DOHH2 (cell line): ENCODE measurements at regions not wholly inside any gene's neighbourhood (a gene's known extent, or its start where the extent isn't known, plus 50 kb on each side); places are given as distances from the start of the nearest gene placed in this dataset.

Experiments
- H3F3A ChIP-seq: fragments of 200-600 bp; sonication (generic), shearing (Covaris generic); 2 replicates; pipeline ENCODE4 v1.6.0; 2016; ENCODE audit warnings: antibody characterized with exemption, mild to moderate bottlenecking; ENCODE audit not compliant: control insufficient read depth, insufficient read depth
- H3K27ac ChIP-seq: fragments of 200-600 bp; sonication (generic); 2 replicates; pipeline ENCODE4 v1.5.1; 2014; ENCODE audit warnings: low read depth, mild to moderate bottlenecking, low read length, moderate library complexity
- H3K27me3 ChIP-seq: fragments of 200-600 bp; sonication (generic); 2 replicates; pipeline ENCODE4 v1.6.1; 2014; ENCODE audit warnings: mild to moderate bottlenecking, low read length, mixed read lengths; ENCODE audit not compliant: control insufficient read depth
- H3K36me3 ChIP-seq: fragments of 200-600 bp; sonication (generic); 2 replicates; pipeline ENCODE4 v1.6.1; 2014; ENCODE audit warnings: mild to moderate bottlenecking, low read length, moderate library complexity, mixed read lengths; ENCODE audit not compliant: control insufficient read depth
- H3K4me1 ChIP-seq: fragments of 200-600 bp; sonication (generic); 2 replicates; pipeline ENCODE4 v1.6.1; 2014; ENCODE audit warnings: mild to moderate bottlenecking, low read length, mixed read lengths; ENCODE audit not compliant: control insufficient read depth
- H3K4me2 ChIP-seq: fragments of 200-600 bp; sonication (generic); 2 replicates; pipeline ENCODE4 v1.6.0; 2014; ENCODE audit warnings: mild to moderate bottlenecking, low read length, moderate library complexity
- H3K4me3 ChIP-seq: fragments of 200-600 bp; sonication (generic); 2 replicates; pipeline ENCODE4 v1.5.1; 2014; ENCODE audit warnings: mild to moderate bottlenecking, low read length, mixed read lengths
- H3K79me2 ChIP-seq: fragments of 200-600 bp; sonication (generic); 2 replicates; pipeline ENCODE4 v1.6.1; 2014; ENCODE audit warnings: mild to moderate bottlenecking, low read length, mixed read lengths; ENCODE audit not compliant: control insufficient read depth
- H3K9me2 ChIP-seq: fragments of 200-600 bp; sonication (generic); replicated peaks from 2 replicates; pipeline ENCODE4 v1.6.1; 2014; ENCODE audit warnings: mild to moderate bottlenecking, low read length, mixed read lengths; ENCODE audit not compliant: control insufficient read depth
- H3K9me3 ChIP-seq: fragments of 200-600 bp; sonication (generic); 2 replicates; pipeline ENCODE4 v1.6.1; 2014; ENCODE audit warnings: antibody characterized with exemption, low read length, mixed read lengths; ENCODE audit not compliant: control insufficient read depth, insufficient read depth
- H4K20me1 ChIP-seq: fragments of 200-600 bp; sonication (generic); 2 replicates; pipeline ENCODE4 v1.6.0; 2014; ENCODE audit warnings: low read depth, mild to moderate bottlenecking, antibody characterized with exemption, low read length, moderate library complexity; ENCODE audit not compliant: control insufficient read depth, insufficient read depth
- EZH2phosphoT487 ChIP-seq: fragments of 200-600 bp; sonication (generic); IDR thresholded peaks from 2 replicates; pipeline ENCODE4 v1.6.1; 2017; ENCODE audit warnings: borderline replicate concordance, mild to moderate bottlenecking, antibody characterized with exemption, low read length, moderate library complexity, mixed read lengths
- TF ChIP-seq, protein P1 (sequence below): fragments of 200-600 bp; sonication (generic); IDR thresholded peaks from one replicate; pipeline ENCODE4 v1.5.1; 2014; ENCODE audit warnings: antibody characterized with exemption, mild to moderate bottlenecking, low read depth, low read length; ENCODE audit not compliant: poor library complexity, severe bottlenecking

DNA sequence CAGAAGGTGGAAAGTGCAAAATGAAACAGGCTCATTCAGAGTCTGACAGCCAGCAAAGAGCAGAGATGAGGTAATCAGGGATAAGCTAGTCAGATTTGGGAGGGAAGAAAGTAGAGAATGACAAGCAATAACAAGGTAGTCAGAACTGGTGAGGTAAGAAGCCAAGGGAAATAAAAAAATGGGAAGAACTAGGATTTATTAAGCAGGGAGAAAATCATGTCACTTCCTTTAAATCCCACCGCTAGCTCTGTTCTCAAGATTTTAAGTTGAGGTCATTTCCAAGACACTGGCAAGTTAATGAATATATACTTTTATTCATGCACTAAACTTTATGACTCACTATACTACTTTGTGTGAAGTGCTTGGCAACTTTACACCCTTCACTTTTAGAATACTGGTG lies 1106.8 kb downstream of the IGSF11 start:
- Histone ChIP-seq H3K27ac (no peak overlapping the region), H3K36me3 (no peaks in the 10 kb centered on the region), H3K4me2 (no peak overlapping the region), H3K4me1 (no peaks in the 10 kb centered on the region), H3K9me3 (no peaks in the 10 kb centered on the region), H3K27me3 (no peaks in the 10 kb centered on the region), H3K9me2 (no peaks in the 10 kb centered on the region), H3K79me2 (no peaks in the 10 kb centered on the region), H4K20me1 (no peaks in the 10 kb centered on the region), H3K4me3 (no peak overlapping the region), H3F3A (no peaks in the 10 kb centered on the region)
- TF ChIP-seq, protein P1, sequence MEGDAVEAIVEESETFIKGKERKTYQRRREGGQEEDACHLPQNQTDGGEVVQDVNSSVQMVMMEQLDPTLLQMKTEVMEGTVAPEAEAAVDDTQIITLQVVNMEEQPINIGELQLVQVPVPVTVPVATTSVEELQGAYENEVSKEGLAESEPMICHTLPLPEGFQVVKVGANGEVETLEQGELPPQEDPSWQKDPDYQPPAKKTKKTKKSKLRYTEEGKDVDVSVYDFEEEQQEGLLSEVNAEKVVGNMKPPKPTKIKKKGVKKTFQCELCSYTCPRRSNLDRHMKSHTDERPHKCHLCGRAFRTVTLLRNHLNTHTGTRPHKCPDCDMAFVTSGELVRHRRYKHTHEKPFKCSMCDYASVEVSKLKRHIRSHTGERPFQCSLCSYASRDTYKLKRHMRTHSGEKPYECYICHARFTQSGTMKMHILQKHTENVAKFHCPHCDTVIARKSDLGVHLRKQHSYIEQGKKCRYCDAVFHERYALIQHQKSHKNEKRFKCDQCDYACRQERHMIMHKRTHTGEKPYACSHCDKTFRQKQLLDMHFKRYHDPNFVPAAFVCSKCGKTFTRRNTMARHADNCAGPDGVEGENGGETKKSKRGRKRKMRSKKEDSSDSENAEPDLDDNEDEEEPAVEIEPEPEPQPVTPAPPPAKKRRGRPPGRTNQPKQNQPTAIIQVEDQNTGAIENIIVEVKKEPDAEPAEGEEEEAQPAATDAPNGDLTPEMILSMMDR = no peak
- TF ChIP-seq EZH2phosphoT487 = no peak

DNA sequence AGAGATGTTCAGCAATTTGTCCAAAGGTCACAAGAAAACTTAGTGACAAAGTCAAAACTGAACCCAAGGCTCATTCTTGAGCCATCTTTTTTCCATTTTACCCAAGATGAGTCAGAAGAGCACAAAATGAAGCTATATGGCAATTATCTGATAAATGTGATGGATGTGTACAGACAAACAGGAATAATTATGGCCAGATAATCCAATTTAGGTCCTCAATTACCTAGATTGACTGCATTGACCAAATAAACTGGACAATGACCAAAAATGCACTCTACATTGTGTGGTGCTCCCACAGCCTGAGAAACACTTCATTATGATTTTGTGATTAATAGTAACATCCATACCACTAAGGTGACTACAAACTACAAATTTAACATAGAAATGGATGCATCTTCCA lies 1105.8 kb downstream of the IGSF11 start:
- H3K9me2 ChIP-seq = no peaks in the 10 kb centered on the region
- H3F3A ChIP-seq = no peaks in the 10 kb centered on the region
- no peak for TF ChIP-seq EZH2phosphoT487
- TF ChIP-seq, protein P1 = no peak
- no peak overlapping the region for H3K4me3 ChIP-seq
- no peaks in the 10 kb centered on the region for H3K9me3 ChIP-seq
- H3K4me2 ChIP-seq = no peak overlapping the region
- H3K36me3 ChIP-seq = no peaks in the 10 kb centered on the region
- no peaks in the 10 kb centered on the region for H3K27me3 ChIP-seq
- no peaks in the 10 kb centered on the region for H3K79me2 ChIP-seq
- H3K27ac ChIP-seq = no peak overlapping the region
- H3K4me1 ChIP-seq = no peaks in the 10 kb centered on the region
- H4K20me1 ChIP-seq = no peaks in the 10 kb centered on the region

DNA sequence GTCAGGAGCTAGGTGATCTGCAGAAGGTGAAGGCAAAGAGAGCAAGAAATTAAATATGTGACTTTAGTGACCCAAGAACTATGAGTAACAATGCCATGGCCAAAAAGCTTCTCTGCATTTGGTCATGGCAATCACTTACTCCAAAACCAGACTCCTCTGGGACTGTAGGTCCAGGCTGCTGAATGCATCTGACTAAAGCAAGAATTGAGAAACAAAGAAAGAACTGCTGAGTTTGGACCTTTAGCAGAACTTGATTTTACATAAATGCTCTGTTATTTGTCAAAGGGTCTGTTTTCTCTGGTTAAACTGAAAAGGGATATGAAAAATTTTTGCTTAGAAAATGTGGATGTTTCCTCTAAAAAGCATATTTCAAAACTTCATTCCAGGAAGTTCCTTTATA lies 1102.2 kb downstream of the IGSF11 start:
- Histone ChIP-seq H3K4me1 (no peaks in the 10 kb centered on the region), H3K4me2 (no peak overlapping the region), H3K27ac (no peak overlapping the region), H4K20me1 (no peaks in the 10 kb centered on the region), H3K9me3 (no peaks in the 10 kb centered on the region), H3F3A (no peaks in the 10 kb centered on the region), H3K4me3 (no peak overlapping the region), H3K27me3 (no peaks in the 10 kb centered on the region), H3K9me2 (no peaks in the 10 kb centered on the region), H3K36me3 (no peaks in the 10 kb centered on the region), H3K79me2 (no peaks in the 10 kb centered on the region)
- no peak for TF ChIP-seq EZH2phosphoT487
- TF ChIP-seq, protein P1 = no peak

DNA sequence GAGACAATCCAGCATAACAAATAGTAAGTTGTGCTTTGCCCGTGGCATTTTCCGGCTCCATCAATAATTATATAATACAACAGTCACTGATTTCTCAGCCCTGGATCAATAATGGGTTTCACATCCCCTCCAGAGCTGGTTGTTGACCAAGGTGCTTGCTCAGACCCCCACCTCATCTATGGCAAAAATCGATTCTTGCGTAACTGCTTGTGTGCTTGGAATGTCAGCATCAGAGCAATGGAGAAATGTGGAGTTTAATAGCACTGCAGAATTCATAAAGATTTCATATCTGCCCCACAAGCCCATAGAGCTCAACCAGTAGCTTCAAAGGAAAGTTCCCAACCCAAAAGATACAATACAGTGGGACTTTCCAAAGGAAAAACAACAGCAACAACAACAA lies 1098.5 kb downstream of the IGSF11 start:
- Histone ChIP-seq H3K9me3 (no peaks in the 10 kb centered on the region), H3K27ac (no peak overlapping the region), H4K20me1 (no peaks in the 10 kb centered on the region), H3K4me1 (peaks cover 3% of the 10 kb centered on the region), H3K9me2 (no peaks in the 10 kb centered on the region), H3K4me2 (no peak overlapping the region), H3K36me3 (no peaks in the 10 kb centered on the region), H3K27me3 (no peaks in the 10 kb centered on the region), H3K79me2 (no peaks in the 10 kb centered on the region), H3F3A (no peaks in the 10 kb centered on the region), H3K4me3 (no peak overlapping the region)
- TF ChIP-seq EZH2phosphoT487 = no peak
- TF ChIP-seq, protein P1 = no peak
